ENCODE measurements at regions not wholly inside any gene's neighbourhood (a gene's known extent, or its start where the extent isn't known, plus 50 kb on each side); places are given as distances from the start of the nearest gene placed in this dataset.

DNA sequence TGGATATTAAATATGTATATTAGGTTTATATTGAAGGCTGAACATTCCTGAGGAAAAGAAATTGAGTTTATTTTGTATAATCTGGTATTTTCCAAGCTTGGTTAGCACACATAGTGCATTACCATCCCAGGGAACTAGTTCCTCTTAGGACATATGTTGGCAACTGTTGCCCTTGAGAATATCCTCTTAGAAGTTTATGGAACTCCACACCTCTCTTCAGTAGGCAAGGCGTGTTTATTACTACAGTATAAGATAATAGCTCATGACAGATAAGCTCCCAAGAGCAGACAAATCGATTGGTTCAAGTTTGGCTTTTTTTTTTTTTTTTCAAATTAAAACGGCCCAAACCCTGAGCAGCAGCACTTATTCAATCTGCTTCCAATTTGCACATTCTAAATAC, 59.8 kb upstream of the SIPA1L2 start:
- H3K4ac ChIP-seq (ENCODE audit: low read depth, low read length) = no peak overlapping the region
- no peak overlapping the region for H2BK5ac ChIP-seq (ENCODE audit: low read length)
- H3K56ac ChIP-seq (ENCODE audit: low read length) = no peak overlapping the region
- no peak overlapping the region for H3K9ac ChIP-seq (ENCODE audit: low read length)
- peak; percentile 23 for DNase-seq
- no peaks in the 10 kb centered on the region for H3K79me1 ChIP-seq (ENCODE audit: low read length)
- H2BK120ac ChIP-seq (ENCODE audit: low read depth, low read length) = no peak overlapping the region
- WGBS (ENCODE audit: extremely low coverage, insufficient coverage, low lambda C conversion rate) = no CpG with 5 or more reads among the region's 3 CpGs
- H3K23ac ChIP-seq (ENCODE audit: low read length) = no peak overlapping the region
- H3K4me1 ChIP-seq (ENCODE audit: control insufficient read depth, low read depth, low read length) = no peaks in the 10 kb centered on the region
- H3K79me2 ChIP-seq (ENCODE audit: control insufficient read depth, insufficient read depth, low read length) = no peaks in the 10 kb centered on the region
- no peaks in the 10 kb centered on the region for H3K36me3 ChIP-seq (ENCODE audit: control insufficient read depth, insufficient read depth, low read length)
- H3K27me3 ChIP-seq (ENCODE audit: insufficient read depth, low read length, poor library complexity) = no peaks in the 10 kb centered on the region
- no peak overlapping the region for H4K8ac ChIP-seq (ENCODE audit: low read depth, low read length)
- H3K27ac ChIP-seq (ENCODE audit: low read depth, low read length) = no peak overlapping the region
- no peak overlapping the region for H2BK15ac ChIP-seq (replicated peaks; ENCODE audit: low read depth)
- no peak overlapping the region for H3K4me3 ChIP-seq (ENCODE audit: low read length)
- no peak overlapping the region for H4K5ac ChIP-seq (ENCODE audit: low read length)
- no peak overlapping the region for H3K18ac ChIP-seq (ENCODE audit: low read length)
- H2AK5ac ChIP-seq (ENCODE audit: low read length) = no peak overlapping the region
- no peak overlapping the region for H3K4me2 ChIP-seq (ENCODE audit: low read length)

DNA sequence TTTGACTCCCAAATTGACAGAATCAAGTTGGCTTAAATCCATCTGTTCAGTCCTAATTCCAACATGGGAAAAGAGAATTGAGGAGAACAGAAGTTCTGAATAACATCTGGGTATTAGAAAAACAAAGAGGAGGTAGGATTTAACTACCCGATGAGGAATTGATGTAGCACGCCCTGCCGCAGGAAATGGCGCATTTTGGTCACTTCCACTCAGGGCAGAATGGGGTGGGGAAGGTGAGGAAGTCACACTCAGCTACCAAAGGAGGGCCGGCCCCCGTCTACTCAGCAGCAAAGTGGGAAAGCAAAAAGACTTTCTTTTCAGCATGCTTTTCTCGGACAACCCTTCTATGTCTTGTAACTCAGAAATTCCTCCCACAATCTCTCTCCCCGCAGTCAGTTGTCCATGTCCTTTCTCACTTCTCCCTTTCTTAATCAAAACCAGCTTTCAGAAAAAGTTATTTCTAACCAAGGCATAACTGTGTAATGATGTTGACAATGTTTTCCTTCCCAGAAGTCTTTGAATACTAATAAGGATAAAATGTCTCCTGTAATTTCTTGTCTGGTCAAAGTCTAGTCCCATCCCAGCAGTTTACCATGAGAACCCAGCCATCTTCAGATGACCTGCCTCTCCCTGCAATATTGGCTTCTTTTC, 60.5 kb upstream of the SIPA1L2 start:
- no CpG with 5 or more reads among the region's 8 CpGs for WGBS (ENCODE audit: extremely low coverage, insufficient coverage, low lambda C conversion rate)
- no peak for DNase-seq
- H3K79me1 ChIP-seq (ENCODE audit: low read length) = no peaks in the 10 kb centered on the region

GRCh38 chr1:232694475-232694874, 64.5 kb upstream of the SIPA1L2 start:
- no peak overlapping the region for H2AK5ac ChIP-seq (ENCODE audit: low read length)
- no peaks in the 10 kb centered on the region for H3K79me2 ChIP-seq (ENCODE audit: control insufficient read depth, insufficient read depth, low read length)
- H3K4me1 ChIP-seq (ENCODE audit: control insufficient read depth, low read depth, low read length) = no peaks in the 10 kb centered on the region
- no peak for DNase-seq
- WGBS (ENCODE audit: extremely low coverage, insufficient coverage, low lambda C conversion rate) = no CpG with 5 or more reads among the region's 10 CpGs
- H2BK5ac ChIP-seq (ENCODE audit: low read length) = no peak overlapping the region
- H3K27me3 ChIP-seq (ENCODE audit: insufficient read depth, low read length, poor library complexity) = no peaks in the 10 kb centered on the region
- H4K8ac ChIP-seq (ENCODE audit: low read depth, low read length) = no peak overlapping the region
- H3K36me3 ChIP-seq (ENCODE audit: control insufficient read depth, insufficient read depth, low read length) = no peaks in the 10 kb centered on the region
- H2BK120ac ChIP-seq (ENCODE audit: low read depth, low read length) = no peak overlapping the region
- H3K4ac ChIP-seq (ENCODE audit: low read depth, low read length) = no peak overlapping the region
- no peaks in the 10 kb centered on the region for H3K79me1 ChIP-seq (ENCODE audit: low read length)
- H3K18ac ChIP-seq (ENCODE audit: low read length) = no peak overlapping the region
- no peak overlapping the region for H3K56ac ChIP-seq (ENCODE audit: low read length)
- H3K4me3 ChIP-seq (ENCODE audit: low read length) = no peak overlapping the region
- H3K27ac ChIP-seq (ENCODE audit: low read depth, low read length) = no peak overlapping the region
- no peak overlapping the region for H3K23ac ChIP-seq (ENCODE audit: low read length)
- H4K5ac ChIP-seq (ENCODE audit: low read length) = no peak overlapping the region
- H2BK15ac ChIP-seq (replicated peaks; ENCODE audit: low read depth) = no peak overlapping the region
- no peak overlapping the region for H3K4me2 ChIP-seq (ENCODE audit: low read length)
- H3K9ac ChIP-seq (ENCODE audit: low read length) = no peak overlapping the region

More for the DNA sequence above, 60.5 kb upstream of the SIPA1L2 start:
- Histone ChIP-seq H3K18ac (ENCODE audit: low read length) (no peak overlapping the region), H3K36me3 (ENCODE audit: control insufficient read depth, insufficient read depth, low read length) (no peaks in the 10 kb centered on the region), H2BK5ac (ENCODE audit: low read length) (no peak overlapping the region), H3K4me3 (ENCODE audit: low read length) (no peak overlapping the region), H3K4ac (ENCODE audit: low read depth, low read length) (no peak overlapping the region), H3K9ac (ENCODE audit: low read length) (no peak overlapping the region), H2BK120ac (ENCODE audit: low read depth, low read length) (no peak overlapping the region), H2BK15ac (replicated peaks; ENCODE audit: low read depth) (no peak overlapping the region), H3K79me2 (ENCODE audit: control insufficient read depth, insufficient read depth, low read length) (no peaks in the 10 kb centered on the region), H2AK5ac (ENCODE audit: low read length) (no peak overlapping the region), H3K4me1 (ENCODE audit: control insufficient read depth, low read depth, low read length) (no peaks in the 10 kb centered on the region), H3K56ac (ENCODE audit: low read length) (no peak overlapping the region), H4K5ac (ENCODE audit: low read length) (no peak overlapping the region), H3K27ac (ENCODE audit: low read depth, low read length) (no peak overlapping the region), H3K23ac (ENCODE audit: low read length) (no peak overlapping the region), H3K27me3 (ENCODE audit: insufficient read depth, low read length, poor library complexity) (no peaks in the 10 kb centered on the region), H4K8ac (ENCODE audit: low read depth, low read length) (no peak overlapping the region), H3K4me2 (ENCODE audit: low read length) (no peak overlapping the region)

- H2BK15ac ChIP-seq (replicated peaks; ENCODE audit: low read depth) = no peak overlapping the region
- no CpG with 5 or more reads among the region's 5 CpGs for whole genome bisulfite sequencing (ENCODE audit: extremely low coverage, insufficient coverage, low lambda C conversion rate)
- DNase-seq = no peak
- H3K4me1 ChIP-seq (ENCODE audit: control insufficient read depth, low read depth, low read length) = no peaks in the 10 kb centered on the region
- no peak overlapping the region for H4K8ac ChIP-seq (ENCODE audit: low read depth, low read length)
- no peak overlapping the region for H3K4me2 ChIP-seq (ENCODE audit: low read length)
- H3K9ac ChIP-seq (ENCODE audit: low read length) = no peak overlapping the region
- H3K23ac ChIP-seq (ENCODE audit: low read length) = no peak overlapping the region
- no peak overlapping the region for H2BK120ac ChIP-seq (ENCODE audit: low read depth, low read length)
- no peak overlapping the region for H4K5ac ChIP-seq (ENCODE audit: low read length)
- no peak overlapping the region for H3K4me3 ChIP-seq (ENCODE audit: low read length)
- H3K79me1 ChIP-seq (ENCODE audit: low read length) = no peaks in the 10 kb centered on the region
- no peaks in the 10 kb centered on the region for H3K27me3 ChIP-seq (ENCODE audit: insufficient read depth, low read length, poor library complexity)
- H3K36me3 ChIP-seq (ENCODE audit: control insufficient read depth, insufficient read depth, low read length) = no peaks in the 10 kb centered on the region
- no peak overlapping the region for H3K4ac ChIP-seq (ENCODE audit: low read depth, low read length)
- no peak overlapping the region for H2AK5ac ChIP-seq (ENCODE audit: low read length)
- H3K56ac ChIP-seq (ENCODE audit: low read length) = no peak overlapping the region
- no peak overlapping the region for H3K18ac ChIP-seq (ENCODE audit: low read length)
- H3K27ac ChIP-seq (ENCODE audit: low read depth, low read length) = no peak overlapping the region
- no peak overlapping the region for H2BK5ac ChIP-seq (ENCODE audit: low read length)
- no peaks in the 10 kb centered on the region for H3K79me2 ChIP-seq (ENCODE audit: control insufficient read depth, insufficient read depth, low read length)
Observed at GRCh38 chr1:232695621-232696385, 65.9 kb upstream of the SIPA1L2 start.

DNA sequence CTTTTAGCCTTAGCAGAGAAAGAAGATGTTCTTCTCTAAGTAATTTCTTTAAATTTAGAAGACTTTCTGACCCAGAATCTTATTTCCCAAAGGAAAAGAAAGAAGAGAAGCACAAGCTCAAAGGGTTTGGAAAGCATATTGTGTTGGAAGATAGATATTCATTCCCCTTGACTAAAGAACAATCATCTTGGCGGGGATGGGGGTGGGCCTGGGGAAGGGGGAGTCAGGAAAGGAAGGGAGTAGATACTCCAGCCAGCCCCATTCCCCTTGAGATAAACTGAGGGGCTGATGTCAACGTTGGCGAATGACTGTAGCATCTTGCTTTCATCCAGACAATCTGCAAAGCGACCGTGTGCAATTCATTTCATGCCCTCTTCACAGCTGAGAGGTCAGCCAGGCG, 66.5 kb upstream of the SIPA1L2 start:
- H3K79me2 ChIP-seq (ENCODE audit: control insufficient read depth, insufficient read depth, low read length) = no peaks in the 10 kb centered on the region

More for the DNA sequence above, 66.5 kb upstream of the SIPA1L2 start:
- Histone ChIP-seq H4K5ac (ENCODE audit: low read length) (no peak overlapping the region), H3K27ac (ENCODE audit: low read depth, low read length) (no peak overlapping the region), H2AK5ac (ENCODE audit: low read length) (no peak overlapping the region), H3K4me2 (ENCODE audit: low read length) (no peak overlapping the region), H4K8ac (ENCODE audit: low read depth, low read length) (no peak overlapping the region), H2BK15ac (replicated peaks; ENCODE audit: low read depth) (no peak overlapping the region), H3K36me3 (ENCODE audit: control insufficient read depth, insufficient read depth, low read length) (no peaks in the 10 kb centered on the region), H2BK5ac (ENCODE audit: low read length) (no peak overlapping the region), H3K79me1 (ENCODE audit: low read length) (no peaks in the 10 kb centered on the region), H3K56ac (ENCODE audit: low read length) (no peak overlapping the region), H3K4me1 (ENCODE audit: control insufficient read depth, low read depth, low read length) (no peaks in the 10 kb centered on the region), H3K27me3 (ENCODE audit: insufficient read depth, low read length, poor library complexity) (no peaks in the 10 kb centered on the region), H3K23ac (ENCODE audit: low read length) (no peak overlapping the region), H3K4me3 (ENCODE audit: low read length) (no peak overlapping the region), H3K18ac (ENCODE audit: low read length) (no peak overlapping the region), H2BK120ac (ENCODE audit: low read depth, low read length) (no peak overlapping the region), H3K4ac (ENCODE audit: low read depth, low read length) (no peak overlapping the region), H3K9ac (ENCODE audit: low read length) (no peak overlapping the region)
- no peak for DNase-seq
- WGBS (ENCODE audit: extremely low coverage, insufficient coverage, low lambda C conversion rate) = no CpG with 5 or more reads among the region's 6 CpGs
